ENCODE measurements at regions not wholly inside any gene's neighbourhood (a gene's known extent, or its start where the extent isn't known, plus 50 kb on each side); places are given as distances from the start of the nearest gene placed in this dataset.
"Not testable (repeated sequence)": the region's sequence is repeated elsewhere in the genome, so short reads cannot be mapped to it uniquely, and the experiment has no call there.

DNA sequence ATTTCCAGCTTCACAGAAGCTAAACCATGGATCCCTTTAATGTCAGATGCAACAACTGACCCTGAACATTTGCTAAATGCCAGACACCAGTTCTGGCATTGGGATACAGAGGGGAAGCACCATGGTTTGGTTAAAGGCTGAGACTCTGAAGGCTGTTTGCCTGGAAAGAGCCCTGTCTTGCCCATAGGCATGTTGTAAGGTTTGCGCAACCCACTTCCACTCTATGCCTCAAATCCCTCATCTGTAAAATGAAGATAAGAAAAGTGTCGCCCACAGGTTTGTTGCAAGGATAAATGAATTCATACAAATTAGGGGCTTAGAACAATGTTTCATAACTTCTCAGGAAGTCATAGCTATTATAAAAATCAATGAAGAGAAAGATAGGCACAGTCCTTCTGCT, 380.9 kb upstream of the GYPC start:
- H3K36me3 ChIP-seq: no peaks in the 10 kb centered on the region
- WGBS (ENCODE audit: insufficient coverage, low coverage, low lambda C conversion rate, missing lambda C conversion rate): 61% methylated on average over 2 of the region's 2 CpGs
- H3K4me3 ChIP-seq: no peak overlapping the region
- intact Hi-C loops (cut with DNase I): no loop called here
- H3K9me3 ChIP-seq: no peaks in the 10 kb centered on the region
- no peaks in the 10 kb centered on the region for H3K27me3 ChIP-seq
- no peak overlapping the region for H3K27ac ChIP-seq
- no peaks in the 10 kb centered on the region for H3K4me1 ChIP-seq
- ATAC-seq (no peak), DNase-seq (no peak)
- TF ChIP-seq, protein P1, sequence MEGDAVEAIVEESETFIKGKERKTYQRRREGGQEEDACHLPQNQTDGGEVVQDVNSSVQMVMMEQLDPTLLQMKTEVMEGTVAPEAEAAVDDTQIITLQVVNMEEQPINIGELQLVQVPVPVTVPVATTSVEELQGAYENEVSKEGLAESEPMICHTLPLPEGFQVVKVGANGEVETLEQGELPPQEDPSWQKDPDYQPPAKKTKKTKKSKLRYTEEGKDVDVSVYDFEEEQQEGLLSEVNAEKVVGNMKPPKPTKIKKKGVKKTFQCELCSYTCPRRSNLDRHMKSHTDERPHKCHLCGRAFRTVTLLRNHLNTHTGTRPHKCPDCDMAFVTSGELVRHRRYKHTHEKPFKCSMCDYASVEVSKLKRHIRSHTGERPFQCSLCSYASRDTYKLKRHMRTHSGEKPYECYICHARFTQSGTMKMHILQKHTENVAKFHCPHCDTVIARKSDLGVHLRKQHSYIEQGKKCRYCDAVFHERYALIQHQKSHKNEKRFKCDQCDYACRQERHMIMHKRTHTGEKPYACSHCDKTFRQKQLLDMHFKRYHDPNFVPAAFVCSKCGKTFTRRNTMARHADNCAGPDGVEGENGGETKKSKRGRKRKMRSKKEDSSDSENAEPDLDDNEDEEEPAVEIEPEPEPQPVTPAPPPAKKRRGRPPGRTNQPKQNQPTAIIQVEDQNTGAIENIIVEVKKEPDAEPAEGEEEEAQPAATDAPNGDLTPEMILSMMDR (IDR thresholded peaks at IDR 0.05): no peak
- no peak for TF ChIP-seq POLR2A (IDR thresholded peaks at IDR 0.05)

DNA sequence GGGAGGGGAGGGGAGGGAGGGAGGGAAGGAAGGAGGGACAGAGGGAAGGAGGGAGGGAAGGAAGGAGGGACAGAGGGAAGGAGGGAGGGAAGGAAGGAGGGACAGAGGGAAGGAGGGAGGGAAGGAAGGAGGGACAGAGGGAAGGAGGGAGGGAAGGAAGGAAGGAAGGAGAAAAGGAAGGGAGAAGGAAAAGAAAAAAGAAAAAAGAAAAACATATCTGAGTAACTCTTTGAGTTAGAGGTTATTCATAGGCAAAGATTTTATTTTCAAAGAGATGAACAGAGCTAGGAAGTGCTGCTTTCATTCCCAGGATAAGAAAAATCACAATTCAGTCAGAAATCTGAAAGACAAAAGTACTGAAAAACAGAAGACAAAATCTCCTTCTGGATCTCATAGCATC, 379.7 kb upstream of the GYPC start:
- H3K4me3 ChIP-seq; intact Hi-C loops (cut with DNase I); H3K27me3 ChIP-seq; H3K27ac ChIP-seq; DNase-seq; H3K9me3 ChIP-seq; ATAC-seq; H3K4me1 ChIP-seq; H3K36me3 ChIP-seq: not testable (repeated sequence)

DNA sequence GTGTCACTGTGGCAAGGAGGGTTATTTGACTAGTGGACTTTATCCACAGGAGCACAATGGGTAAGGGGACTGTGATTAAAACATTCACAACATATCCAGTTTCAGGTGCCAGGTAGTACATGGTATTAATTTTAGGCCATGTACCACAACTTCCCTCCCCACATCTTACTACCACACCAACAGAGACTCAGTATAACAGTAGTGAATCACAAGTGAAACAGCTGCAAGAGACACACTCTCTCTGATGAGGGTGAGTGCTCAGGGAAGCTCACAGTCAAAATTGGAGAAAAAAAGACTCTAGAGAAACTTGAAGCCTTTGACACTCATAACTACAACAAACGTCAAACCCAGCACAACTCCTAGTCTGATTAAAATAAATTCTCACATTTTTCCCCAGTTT, 367.6 kb upstream of the GYPC start:
- Histone ChIP-seq H3K27me3 (no peaks in the 10 kb centered on the region), H3K9me3 (no peaks in the 10 kb centered on the region), H3K4me1 (no peaks in the 10 kb centered on the region), H3K36me3 (no peaks in the 10 kb centered on the region), H3K4me3 (no peak overlapping the region), H3K27ac (no peak overlapping the region)
- ATAC-seq (no peak), DNase-seq (no peak)
- WGBS (ENCODE audit: insufficient coverage, low coverage, low lambda C conversion rate, missing lambda C conversion rate): 33% methylated on average over 1 of the region's 1 CpG
- intact Hi-C loops (cut with DNase I): no loop called here
- no peak for TF ChIP-seq POLR2A (IDR thresholded peaks at IDR 0.05)
- TF ChIP-seq, protein P1 (IDR thresholded peaks at IDR 0.05): no peak

DNA sequence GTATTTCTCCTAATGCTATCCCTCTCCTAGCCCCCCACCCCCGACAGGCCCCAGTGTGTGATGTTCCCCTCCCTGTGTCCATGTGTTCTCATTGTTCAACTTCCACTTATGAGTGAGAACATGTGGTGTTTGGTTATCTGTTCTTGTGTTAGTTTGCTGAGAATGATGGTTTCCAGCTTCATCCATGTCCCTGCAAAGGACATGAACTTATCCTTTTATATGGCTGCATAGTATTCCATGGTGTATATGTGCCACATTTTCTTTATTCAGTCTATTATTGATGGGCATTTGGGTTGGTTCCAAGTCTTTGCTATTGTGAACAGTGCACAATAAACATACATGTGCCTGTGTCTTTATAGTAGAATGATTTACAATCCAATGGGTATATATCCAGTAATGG, 362.0 kb upstream of the GYPC start:
- intact Hi-C loops (cut with DNase I); ATAC-seq; H3K4me1 ChIP-seq; DNase-seq; H3K9me3 ChIP-seq; H3K27ac ChIP-seq; H3K36me3 ChIP-seq; H3K4me3 ChIP-seq; H3K27me3 ChIP-seq: not testable (repeated sequence)
- 83% methylated on average over 1 of the region's 1 CpG for WGBS (ENCODE audit: insufficient coverage, low coverage, low lambda C conversion rate, missing lambda C conversion rate)

DNA sequence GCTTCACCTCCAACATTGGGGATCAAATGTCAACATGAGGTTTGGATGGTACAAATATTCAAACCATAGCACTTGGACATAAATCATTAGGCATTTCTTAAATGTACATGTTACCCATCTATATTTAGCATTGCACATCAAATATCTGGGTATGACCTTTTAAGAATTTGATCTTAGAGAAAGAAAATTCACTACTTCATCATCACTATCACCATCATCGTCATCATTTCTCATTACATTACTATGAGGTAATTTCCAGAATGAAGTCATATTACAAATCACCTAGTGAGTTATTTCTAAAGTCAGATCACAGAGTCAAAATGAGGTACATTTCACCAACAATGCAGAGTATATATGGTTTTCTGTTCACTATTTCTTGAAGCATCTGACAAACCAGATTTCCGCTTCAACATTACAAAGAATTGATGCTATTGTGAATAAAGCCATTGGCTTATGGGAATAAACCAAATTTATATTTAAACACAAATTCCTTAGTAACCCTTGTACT, 356.4 kb upstream of the GYPC start:
- peaks cover 0 to 5% (median 0%) of the 10 kb centered on the region in 4 donors for H3K4me1 ChIP-seq
- no peak overlapping the region for H3K27ac ChIP-seq
- TF ChIP-seq POLR2A (IDR thresholded peaks at IDR 0.05): no peak
- TF ChIP-seq, protein P1 (IDR thresholded peaks at IDR 0.05): no peak
- H3K36me3 ChIP-seq: no peaks in the 10 kb centered on the region
- ATAC-seq: no peak
- DNase-seq: no peak
- H3K4me3 ChIP-seq: no peak overlapping the region
- WGBS (ENCODE audit: insufficient coverage, low coverage, low lambda C conversion rate, missing lambda C conversion rate): 57% methylated on average over 2 of the region's 2 CpGs
- H3K9me3 ChIP-seq: no peaks in the 10 kb centered on the region
- intact Hi-C loops (cut with DNase I): no loop called here
- no peaks in the 10 kb centered on the region for H3K27me3 ChIP-seq

DNA sequence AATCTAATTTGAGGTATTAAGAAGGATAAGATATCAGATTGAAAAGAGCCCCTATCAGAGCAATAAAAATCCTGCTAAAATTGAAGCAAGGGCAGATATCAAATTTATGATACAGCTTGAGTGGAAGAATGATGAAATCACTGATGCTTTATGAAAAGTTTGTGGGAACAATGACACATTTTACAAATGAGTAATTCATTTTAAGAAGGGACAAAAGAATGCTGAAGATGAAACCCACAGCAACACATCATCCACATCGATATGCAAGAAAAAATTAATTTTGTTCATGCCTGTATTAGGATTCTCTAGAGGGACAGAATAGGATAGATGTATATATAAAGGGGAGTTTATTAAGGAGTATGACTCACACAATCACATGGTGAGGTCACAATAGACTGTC, 355.6 kb upstream of the GYPC start:
- Histone ChIP-seq H3K4me3 (no peak overlapping the region), H3K4me1 (peaks cover 0 to 5% (median 0%) of the 10 kb centered on the region in 4 donors), H3K9me3 (no peaks in the 10 kb centered on the region), H3K27ac (no peak overlapping the region), H3K36me3 (no peaks in the 10 kb centered on the region), H3K27me3 (no peaks in the 10 kb centered on the region)
- ATAC-seq (no peak), DNase-seq (no peak)
- 22% methylated on average over 1 of the region's 1 CpG for WGBS (ENCODE audit: insufficient coverage, low coverage, low lambda C conversion rate, missing lambda C conversion rate)
- no peak for TF ChIP-seq POLR2A (IDR thresholded peaks at IDR 0.05)
- TF ChIP-seq, protein P1 (IDR thresholded peaks at IDR 0.05): no peak
- intact Hi-C loops (cut with DNase I): no loop called here

Data from right lobe of liver (tissue), 6 donors.